Ishikawa (cell line): ENCODE measurements at regions not wholly inside any gene's neighbourhood (a gene's known extent, or its start where the extent isn't known, plus 50 kb on each side); places are given as distances from the start of the nearest gene placed in this dataset.

Experiments used
- EGR1 ChIP-seq: IDR thresholded peaks from 2 replicates; pipeline ENCODE4 v1.6.1; 2012
- EP300 ChIP-seq: IDR thresholded peaks from 2 replicates; pipeline ENCODE4 v1.6.1; 2012; ENCODE audit warnings: borderline replicate concordance
- TAF1 ChIP-seq: IDR thresholded peaks from 2 replicates; pipeline ENCODE4 v1.6.1; 2012; ENCODE audit warnings: low read depth, mild to moderate bottlenecking
- TCF12 ChIP-seq: IDR thresholded peaks from 2 replicates; pipeline ENCODE4 v1.6.1; 2012; ENCODE audit warnings: low read depth
- YY1 ChIP-seq: IDR thresholded peaks from 2 replicates; pipeline ENCODE4 v1.6.1; 2012; ENCODE audit warnings: low read depth

- TF ChIP-seq EP300 (no peak), YY1 (no peak), EGR1 (no peak), TAF1 (no peak), TCF12 (no peak)
Observed at GRCh38 chr14:58752771-58753201, 115.0 kb downstream of the DACT1 start.
